ENCODE measurements at regions not wholly inside any gene's neighbourhood (a gene's known extent, or its start where the extent isn't known, plus 50 kb on each side); places are given as distances from the start of the nearest gene placed in this dataset.

DNA sequence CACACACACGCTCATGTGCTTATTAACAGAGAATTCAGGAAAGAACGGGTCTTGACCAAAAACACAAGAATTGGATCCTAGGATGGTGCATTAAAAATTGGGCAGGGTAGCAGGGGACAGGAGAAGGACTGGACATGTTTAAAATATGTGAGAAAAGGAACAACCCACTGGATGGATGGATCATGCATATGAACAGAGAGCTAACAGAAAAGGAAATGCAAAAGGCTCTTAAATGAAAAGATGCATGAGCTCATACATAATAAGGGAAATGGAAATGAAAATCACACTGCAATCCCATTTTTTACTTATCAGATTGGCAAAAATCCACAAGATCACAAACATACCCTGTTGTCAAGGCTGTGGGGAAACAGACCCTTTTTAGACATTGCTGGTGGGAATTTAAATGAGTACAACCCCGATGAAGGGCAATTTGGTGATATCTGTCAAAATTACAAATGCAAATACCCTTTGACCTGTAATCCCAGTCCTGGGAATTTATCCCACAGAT is 440.6 kb upstream of the SLC14A2 start:
- TF ChIP-seq EP300 (IDR thresholded peaks at IDR 0.05; ENCODE audit: borderline replicate concordance) (no peak), TCF12 (IDR thresholded peaks at IDR 0.05; ENCODE audit: low read depth) (no peak), YY1 (IDR thresholded peaks at IDR 0.05; ENCODE audit: low read depth) (no peak), CEBPB (IDR thresholded peaks at IDR 0.05) (no peak), EGR1 (IDR thresholded peaks at IDR 0.05) (no peak), RAD21 (IDR thresholded peaks at IDR 0.05; ENCODE audit: low read depth) (no peak), NFIC (IDR thresholded peaks at IDR 0.05) (no peak), ZBTB7A (IDR thresholded peaks at IDR 0.05; ENCODE audit: low read depth) (no peak)
- TF ChIP-seq, protein P1, sequence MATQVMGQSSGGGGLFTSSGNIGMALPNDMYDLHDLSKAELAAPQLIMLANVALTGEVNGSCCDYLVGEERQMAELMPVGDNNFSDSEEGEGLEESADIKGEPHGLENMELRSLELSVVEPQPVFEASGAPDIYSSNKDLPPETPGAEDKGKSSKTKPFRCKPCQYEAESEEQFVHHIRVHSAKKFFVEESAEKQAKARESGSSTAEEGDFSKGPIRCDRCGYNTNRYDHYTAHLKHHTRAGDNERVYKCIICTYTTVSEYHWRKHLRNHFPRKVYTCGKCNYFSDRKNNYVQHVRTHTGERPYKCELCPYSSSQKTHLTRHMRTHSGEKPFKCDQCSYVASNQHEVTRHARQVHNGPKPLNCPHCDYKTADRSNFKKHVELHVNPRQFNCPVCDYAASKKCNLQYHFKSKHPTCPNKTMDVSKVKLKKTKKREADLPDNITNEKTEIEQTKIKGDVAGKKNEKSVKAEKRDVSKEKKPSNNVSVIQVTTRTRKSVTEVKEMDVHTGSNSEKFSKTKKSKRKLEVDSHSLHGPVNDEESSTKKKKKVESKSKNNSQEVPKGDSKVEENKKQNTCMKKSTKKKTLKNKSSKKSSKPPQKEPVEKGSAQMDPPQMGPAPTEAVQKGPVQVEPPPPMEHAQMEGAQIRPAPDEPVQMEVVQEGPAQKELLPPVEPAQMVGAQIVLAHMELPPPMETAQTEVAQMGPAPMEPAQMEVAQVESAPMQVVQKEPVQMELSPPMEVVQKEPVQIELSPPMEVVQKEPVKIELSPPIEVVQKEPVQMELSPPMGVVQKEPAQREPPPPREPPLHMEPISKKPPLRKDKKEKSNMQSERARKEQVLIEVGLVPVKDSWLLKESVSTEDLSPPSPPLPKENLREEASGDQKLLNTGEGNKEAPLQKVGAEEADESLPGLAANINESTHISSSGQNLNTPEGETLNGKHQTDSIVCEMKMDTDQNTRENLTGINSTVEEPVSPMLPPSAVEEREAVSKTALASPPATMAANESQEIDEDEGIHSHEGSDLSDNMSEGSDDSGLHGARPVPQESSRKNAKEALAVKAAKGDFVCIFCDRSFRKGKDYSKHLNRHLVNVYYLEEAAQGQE (IDR thresholded peaks at IDR 0.05; ENCODE audit: low read depth): no peak
- TF ChIP-seq, protein P2, sequence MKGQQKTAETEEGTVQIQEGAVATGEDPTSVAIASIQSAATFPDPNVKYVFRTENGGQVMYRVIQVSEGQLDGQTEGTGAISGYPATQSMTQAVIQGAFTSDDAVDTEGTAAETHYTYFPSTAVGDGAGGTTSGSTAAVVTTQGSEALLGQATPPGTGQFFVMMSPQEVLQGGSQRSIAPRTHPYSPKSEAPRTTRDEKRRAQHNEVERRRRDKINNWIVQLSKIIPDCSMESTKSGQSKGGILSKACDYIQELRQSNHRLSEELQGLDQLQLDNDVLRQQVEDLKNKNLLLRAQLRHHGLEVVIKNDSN (IDR thresholded peaks at IDR 0.05): no peak
- TF ChIP-seq, protein P3, sequence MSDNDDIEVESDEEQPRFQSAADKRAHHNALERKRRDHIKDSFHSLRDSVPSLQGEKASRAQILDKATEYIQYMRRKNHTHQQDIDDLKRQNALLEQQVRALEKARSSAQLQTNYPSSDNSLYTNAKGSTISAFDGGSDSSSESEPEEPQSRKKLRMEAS (IDR thresholded peaks at IDR 0.05): no peak

DNA sequence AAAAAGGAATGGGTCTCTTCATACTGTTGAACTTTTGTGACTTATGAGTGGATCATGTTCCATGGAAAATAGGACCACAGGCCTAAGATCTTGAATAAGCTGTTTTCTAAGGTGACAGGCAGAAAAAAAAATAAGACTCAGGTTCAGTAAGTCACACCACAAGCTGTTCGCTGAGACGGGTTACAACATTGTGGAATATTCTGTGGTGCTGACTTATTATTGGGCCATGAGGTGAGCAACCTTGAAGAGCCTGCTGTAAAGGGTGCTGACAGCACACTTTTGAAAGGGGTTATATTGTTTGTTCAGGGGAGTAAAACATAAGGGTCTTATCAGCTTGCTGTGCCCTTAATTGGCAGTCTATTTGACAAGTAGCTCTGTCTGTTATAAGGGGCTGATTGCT is 439.8 kb upstream of the SLC14A2 start:
- no peak for TF ChIP-seq RAD21 (IDR thresholded peaks at IDR 0.05; ENCODE audit: low read depth)
- TF ChIP-seq, protein P3 (IDR thresholded peaks at IDR 0.05): no peak
- TF ChIP-seq FOXM1 (IDR thresholded peaks at IDR 0.05; ENCODE audit: borderline replicate concordance, low read depth): no peak
- TF ChIP-seq, protein P2 (IDR thresholded peaks at IDR 0.05): no peak

DNA sequence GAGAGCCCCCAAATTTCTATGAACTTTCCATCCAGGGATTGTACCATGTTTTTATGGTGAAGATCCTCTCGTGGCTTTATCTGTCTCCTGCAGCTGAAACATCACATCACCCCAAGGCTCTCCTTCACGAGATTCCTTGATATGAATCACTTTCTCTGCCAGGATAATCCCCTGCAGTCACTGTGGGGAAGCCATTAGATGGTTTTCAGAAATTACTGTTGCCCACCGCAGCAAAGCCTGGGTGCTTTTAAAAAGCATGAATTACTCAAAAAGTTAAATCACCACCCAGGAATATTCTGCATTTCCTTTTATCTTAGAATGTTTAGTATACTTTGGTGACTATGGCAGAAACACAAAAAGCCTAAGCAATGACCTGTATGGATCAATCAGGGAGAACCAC is 428.4 kb upstream of the SLC14A2 start:
- no peak for TF ChIP-seq NFIC (IDR thresholded peaks at IDR 0.05)

DNA sequence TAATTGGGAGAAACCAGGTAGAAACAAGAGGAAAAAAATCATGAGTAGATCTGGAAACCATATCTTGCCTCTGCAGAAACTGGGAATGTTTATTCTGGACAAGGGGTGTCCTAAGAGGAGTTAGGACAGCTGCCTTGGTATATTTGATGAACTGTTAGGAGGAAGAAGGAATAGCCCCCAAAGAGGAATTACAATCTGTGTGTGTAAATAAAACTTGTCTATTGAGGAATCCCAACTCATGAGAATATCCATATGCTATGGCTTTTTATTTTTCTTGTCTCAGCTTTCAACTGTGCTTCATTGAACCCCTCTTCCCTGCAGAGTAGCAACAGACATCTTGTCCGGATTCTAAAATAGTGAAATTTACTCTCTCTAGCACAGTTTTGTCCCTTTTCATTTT is 423.5 kb upstream of the SLC14A2 start:
- TF ChIP-seq, protein P1 (IDR thresholded peaks at IDR 0.05; ENCODE audit: low read depth): no peak
- TF ChIP-seq YY1 (IDR thresholded peaks at IDR 0.05; ENCODE audit: low read depth) (no peak), EGR1 (IDR thresholded peaks at IDR 0.05) (no peak), NFIC (IDR thresholded peaks at IDR 0.05) (no peak), CEBPB (IDR thresholded peaks at IDR 0.05) (no peak), ZBTB7A (IDR thresholded peaks at IDR 0.05; ENCODE audit: low read depth) (no peak), TCF12 (IDR thresholded peaks at IDR 0.05; ENCODE audit: low read depth) (no peak), EP300 (IDR thresholded peaks at IDR 0.05; ENCODE audit: borderline replicate concordance) (no peak), RAD21 (IDR thresholded peaks at IDR 0.05; ENCODE audit: low read depth) (no peak), TAF1 (IDR thresholded peaks at IDR 0.05; ENCODE audit: low read depth) (no peak), TEAD4 (IDR thresholded peaks at IDR 0.05) (no peak), FOXM1 (IDR thresholded peaks at IDR 0.05; ENCODE audit: borderline replicate concordance, low read depth) (no peak), CREB1 (IDR thresholded peaks at IDR 0.05; ENCODE audit: low read depth) (no peak)
- TF ChIP-seq, protein P3 (IDR thresholded peaks at IDR 0.05): no peak
- TF ChIP-seq, protein P2 (IDR thresholded peaks at IDR 0.05): no peak

DNA sequence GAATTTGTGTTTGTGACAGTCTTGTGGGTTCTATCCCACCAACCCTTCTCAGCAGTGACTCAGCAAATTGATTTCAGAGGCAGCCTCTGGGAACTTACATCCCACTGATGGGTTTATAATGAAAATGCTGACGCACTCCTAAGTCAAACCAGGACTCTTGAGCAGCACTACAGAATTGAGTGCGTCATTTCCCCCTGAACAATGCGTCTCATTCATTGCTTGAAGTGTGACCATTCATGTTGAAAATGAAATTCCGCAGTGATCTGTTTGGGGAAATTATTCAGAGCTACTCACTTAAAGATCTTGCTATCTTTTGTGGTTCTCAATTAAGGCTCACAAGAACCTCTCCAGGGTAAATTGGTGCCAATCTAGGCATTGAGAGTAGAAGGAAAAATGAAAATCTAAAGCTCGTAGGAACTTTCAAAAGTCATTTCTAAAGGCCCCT is 417.7 kb upstream of the SLC14A2 start:
- no peak for TF ChIP-seq NFIC (IDR thresholded peaks at IDR 0.05)
- no peak for TF ChIP-seq RAD21 (IDR thresholded peaks at IDR 0.05; ENCODE audit: low read depth)
- no peak for TF ChIP-seq YY1 (IDR thresholded peaks at IDR 0.05; ENCODE audit: low read depth)
- no peak for TF ChIP-seq FOXM1 (IDR thresholded peaks at IDR 0.05; ENCODE audit: borderline replicate concordance, low read depth)
- TF ChIP-seq TAF1 (IDR thresholded peaks at IDR 0.05; ENCODE audit: low read depth): no peak
- no peak for TF ChIP-seq ZBTB7A (IDR thresholded peaks at IDR 0.05; ENCODE audit: low read depth)
- TF ChIP-seq TCF12 (IDR thresholded peaks at IDR 0.05; ENCODE audit: low read depth): no peak
- no peak for TF ChIP-seq CREB1 (IDR thresholded peaks at IDR 0.05; ENCODE audit: low read depth)
- TF ChIP-seq CEBPB (IDR thresholded peaks at IDR 0.05): no peak
- TF ChIP-seq, protein P3 (IDR thresholded peaks at IDR 0.05): no peak
- TF ChIP-seq, protein P1 (IDR thresholded peaks at IDR 0.05; ENCODE audit: low read depth): no peak
- TF ChIP-seq EP300 (IDR thresholded peaks at IDR 0.05; ENCODE audit: borderline replicate concordance): no peak
- TF ChIP-seq, protein P2 (IDR thresholded peaks at IDR 0.05): no peak
- no peak for TF ChIP-seq TEAD4 (IDR thresholded peaks at IDR 0.05)
